ENCODE measurements at regions not wholly inside any gene's neighbourhood (a gene's known extent, or its start where the extent isn't known, plus 50 kb on each side); places are given as distances from the start of the nearest gene placed in this dataset.
A peak's percentile ranks its signal among the peaks of the same experiment; 100 is the strongest.

- TF ChIP-seq CREBL2 (CRISPR knock-in tag; IDR thresholded peaks at IDR 0.05; ENCODE audit: borderline replicate concordance) = no peak
- no peak for TF ChIP-seq KLF9 (CRISPR knock-in tag; IDR thresholded peaks at IDR 0.05; ENCODE audit: low read depth)
- TF ChIP-seq ATF2 (CRISPR knock-in tag; IDR thresholded peaks at IDR 0.05) = no peak
- no peak for TF ChIP-seq NFYB (CRISPR knock-in tag; IDR thresholded peaks at IDR 0.05)
- no peak for TF ChIP-seq DNMT3B (CRISPR knock-in tag; conservative IDR thresholded peaks at IDR 0.05)
- TF ChIP-seq JARID2 (CRISPR knock-in tag; IDR thresholded peaks at IDR 0.05; ENCODE audit: insufficient replicate concordance) = no peak
- TF ChIP-seq ZBED4 (CRISPR knock-in tag; IDR thresholded peaks at IDR 0.05; ENCODE audit: borderline replicate concordance) = no peak
- no peak for TF ChIP-seq TSC22D2 (CRISPR knock-in tag; IDR thresholded peaks at IDR 0.05; ENCODE audit: borderline replicate concordance)
- peak; percentile 48; the same call in 1 of the 2 replicates for TF ChIP-seq ZNF331 (CRISPR knock-in tag; IDR thresholded peaks at IDR 0.05)
- no peak for TF ChIP-seq SP140L (CRISPR knock-in tag; IDR thresholded peaks at IDR 0.05; ENCODE audit: borderline replicate concordance)
- TF ChIP-seq ARID5B (CRISPR knock-in tag; IDR thresholded peaks at IDR 0.05) = peak; percentile 86
- TF ChIP-seq RBM39 (IDR thresholded peaks at IDR 0.05; ENCODE audit: low read depth, low read length, poor library complexity, severe bottlenecking) = no peak
- no peak for TF ChIP-seq ATAD3A (CRISPR knock-in tag; IDR thresholded peaks at IDR 0.05)
- no peak for TF ChIP-seq TOE1 (CRISPR knock-in tag; IDR thresholded peaks at IDR 0.05)
- TF ChIP-seq DR1 (CRISPR knock-in tag; IDR thresholded peaks at IDR 0.05) = no peak
- TF ChIP-seq ZNF280D (CRISPR knock-in tag; IDR thresholded peaks at IDR 0.05) = no peak
Observed at GRCh38 chr1:90402893-90403849, 313.9 kb downstream of the BARHL2 start (continued).

Measured in HepG2 (cell line).